ENCODE measurements at regions not wholly inside any gene's neighbourhood (a gene's known extent, or its start where the extent isn't known, plus 50 kb on each side); places are given as distances from the start of the nearest gene placed in this dataset.

GRCh38 chr1:38179483-38179882, 132.9 kb upstream of the POU3F1 start:
- TF ChIP-seq, protein P1, sequence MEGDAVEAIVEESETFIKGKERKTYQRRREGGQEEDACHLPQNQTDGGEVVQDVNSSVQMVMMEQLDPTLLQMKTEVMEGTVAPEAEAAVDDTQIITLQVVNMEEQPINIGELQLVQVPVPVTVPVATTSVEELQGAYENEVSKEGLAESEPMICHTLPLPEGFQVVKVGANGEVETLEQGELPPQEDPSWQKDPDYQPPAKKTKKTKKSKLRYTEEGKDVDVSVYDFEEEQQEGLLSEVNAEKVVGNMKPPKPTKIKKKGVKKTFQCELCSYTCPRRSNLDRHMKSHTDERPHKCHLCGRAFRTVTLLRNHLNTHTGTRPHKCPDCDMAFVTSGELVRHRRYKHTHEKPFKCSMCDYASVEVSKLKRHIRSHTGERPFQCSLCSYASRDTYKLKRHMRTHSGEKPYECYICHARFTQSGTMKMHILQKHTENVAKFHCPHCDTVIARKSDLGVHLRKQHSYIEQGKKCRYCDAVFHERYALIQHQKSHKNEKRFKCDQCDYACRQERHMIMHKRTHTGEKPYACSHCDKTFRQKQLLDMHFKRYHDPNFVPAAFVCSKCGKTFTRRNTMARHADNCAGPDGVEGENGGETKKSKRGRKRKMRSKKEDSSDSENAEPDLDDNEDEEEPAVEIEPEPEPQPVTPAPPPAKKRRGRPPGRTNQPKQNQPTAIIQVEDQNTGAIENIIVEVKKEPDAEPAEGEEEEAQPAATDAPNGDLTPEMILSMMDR (IDR thresholded peaks at IDR 0.05), result no peak
- no peak for TF ChIP-seq POLR2AphosphoS5 (IDR thresholded peaks at IDR 0.05)
